Endometrial microvascular endothelial cells (primary cell): ENCODE measurements at regions not wholly inside any gene's neighbourhood (a gene's known extent, or its start where the extent isn't known, plus 50 kb on each side); places are given as distances from the start of the nearest gene placed in this dataset.

Experiments
- in situ Hi-C: cut with HindIII; loops from 2 replicates; pipeline ENCODE4 v1.10.0; 2017; ENCODE audit warnings: low sequenced_read_pairs, low pct_unique_long_range_greater_than_20kb; ENCODE audit errors: inconsistent ontology term

DNA sequence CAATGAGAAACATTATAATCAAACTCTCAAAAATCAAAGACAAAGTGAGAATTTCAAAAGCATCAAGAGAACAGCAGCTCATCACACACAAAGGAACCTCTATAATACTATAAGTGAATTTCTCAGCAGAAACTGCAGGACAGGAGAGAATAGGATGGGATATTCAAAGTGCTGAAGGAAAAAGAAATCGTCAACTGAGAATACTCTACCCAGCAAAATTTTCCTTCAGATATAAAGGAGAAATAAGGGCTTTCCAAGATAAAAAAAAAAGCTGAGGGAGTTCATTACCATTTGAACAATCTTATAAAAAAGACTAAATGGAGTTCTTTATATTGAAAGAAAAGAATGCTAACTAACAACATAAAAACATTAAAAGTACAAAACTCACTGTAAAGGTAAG lies 481.1 kb downstream of the TLE4 start:
- in situ Hi-C loops = no loop called here

DNA sequence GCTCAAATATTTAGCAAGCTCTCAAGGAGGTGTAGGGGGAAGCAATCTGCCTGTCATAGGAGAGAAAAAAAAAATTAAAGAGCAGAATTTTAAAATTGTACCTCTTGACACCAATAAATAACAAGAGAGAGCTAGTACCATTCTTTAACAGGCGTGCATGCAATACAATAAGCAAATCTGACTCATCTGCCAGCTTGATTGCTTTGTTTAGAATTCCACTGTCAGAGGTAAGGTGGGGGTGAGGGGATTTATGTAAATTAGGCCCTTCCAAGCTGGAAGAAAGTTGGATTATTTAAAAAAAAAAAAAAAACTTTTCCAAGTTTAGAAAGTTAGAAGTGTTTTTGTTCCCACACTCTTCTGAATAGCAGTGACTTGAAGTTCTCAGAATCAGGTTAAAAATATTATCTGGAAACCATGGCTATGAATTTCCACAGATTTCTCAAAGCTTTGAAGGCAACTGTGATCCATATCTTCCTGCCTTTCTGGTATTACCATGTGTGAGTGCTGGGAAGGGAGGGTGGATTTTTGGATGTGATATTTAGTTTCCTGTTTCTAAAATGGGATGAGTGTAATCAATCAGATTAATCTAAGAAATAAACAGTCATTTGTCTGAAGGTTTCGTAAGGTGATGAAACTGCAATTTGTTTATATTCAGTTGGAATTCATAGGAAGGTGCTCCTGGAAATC lies 477.5 kb downstream of the TLE4 start:
- in situ Hi-C loops = no loop called here

DNA sequence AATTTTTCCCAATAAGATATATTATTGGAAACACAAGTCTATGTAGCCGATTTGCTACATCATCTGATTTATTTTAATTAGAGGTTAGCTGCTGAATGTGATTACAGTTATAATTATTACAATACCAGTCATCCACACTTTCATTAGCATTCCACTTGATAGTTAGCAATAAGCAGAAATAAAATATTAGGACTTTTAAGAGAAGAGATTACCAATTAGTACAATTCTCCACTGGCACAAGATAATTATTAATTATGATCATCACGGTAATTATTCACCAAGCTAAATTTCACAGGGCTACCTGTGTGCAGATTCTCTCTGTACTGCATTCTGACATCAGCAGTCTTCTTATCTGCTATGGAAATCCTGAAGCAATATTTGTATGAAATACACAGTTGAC lies 474.7 kb downstream of the TLE4 start:
- in situ Hi-C loops = no loop called here

DNA sequence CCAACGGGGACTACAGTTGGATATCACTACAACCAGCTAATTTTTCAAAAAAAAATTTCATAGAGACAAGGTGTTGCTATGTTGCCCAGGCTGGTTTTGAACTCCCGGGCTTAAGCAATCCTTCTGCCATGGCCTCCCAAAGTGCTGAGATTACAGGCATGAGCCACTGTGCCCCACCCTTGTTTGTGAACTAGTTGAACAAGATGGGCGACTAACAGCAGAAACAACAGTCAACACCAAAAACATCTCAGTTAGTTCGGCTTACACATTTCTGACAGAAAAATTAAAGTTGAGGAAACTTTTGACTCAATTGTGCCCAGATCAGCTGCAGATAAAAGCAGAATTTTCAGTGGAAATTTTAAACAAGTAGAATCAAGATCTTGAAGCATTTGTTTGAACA lies 470.1 kb downstream of the TLE4 start:
- in situ Hi-C loops = no loop called here

DNA sequence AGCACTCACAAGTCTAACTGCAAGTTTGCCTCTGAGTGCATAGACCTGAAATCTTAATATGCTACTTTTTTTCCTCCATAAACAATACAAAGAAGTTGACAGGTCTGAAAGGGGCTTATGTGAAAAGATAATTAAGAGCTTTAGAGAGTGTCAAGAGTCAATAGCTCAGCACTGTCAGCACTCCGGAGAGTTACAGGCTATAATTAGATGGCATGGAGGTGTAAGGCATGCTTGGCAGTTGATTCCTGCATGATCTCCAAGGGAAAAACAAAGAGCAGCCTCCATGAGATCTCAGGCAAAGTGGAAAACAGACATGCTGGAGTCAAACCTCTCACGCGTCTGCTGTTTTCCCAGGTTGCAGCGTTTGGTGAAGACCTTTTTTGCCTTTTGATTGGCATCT lies 468.7 kb downstream of the TLE4 start:
- in situ Hi-C loops = no loop called here

DNA sequence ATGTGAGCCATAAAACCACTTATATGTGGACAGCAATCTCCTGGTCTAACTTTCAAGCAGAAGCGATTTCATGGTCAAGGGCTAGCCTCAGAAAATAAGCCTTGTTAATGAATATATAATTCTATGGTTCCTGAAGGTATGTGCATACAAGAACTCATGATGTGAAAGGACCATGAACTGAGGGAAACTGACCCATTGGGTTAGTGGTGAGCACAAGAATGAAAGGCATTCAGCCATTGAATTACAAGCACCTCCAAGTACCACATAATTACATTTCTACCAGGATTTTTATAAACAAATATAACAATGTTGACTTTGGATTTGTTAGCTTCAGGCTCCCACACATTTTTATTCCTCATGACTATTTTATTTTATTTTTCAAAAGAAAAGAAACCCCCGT lies 459.0 kb downstream of the TLE4 start:
- in situ Hi-C loops = no loop called here

DNA sequence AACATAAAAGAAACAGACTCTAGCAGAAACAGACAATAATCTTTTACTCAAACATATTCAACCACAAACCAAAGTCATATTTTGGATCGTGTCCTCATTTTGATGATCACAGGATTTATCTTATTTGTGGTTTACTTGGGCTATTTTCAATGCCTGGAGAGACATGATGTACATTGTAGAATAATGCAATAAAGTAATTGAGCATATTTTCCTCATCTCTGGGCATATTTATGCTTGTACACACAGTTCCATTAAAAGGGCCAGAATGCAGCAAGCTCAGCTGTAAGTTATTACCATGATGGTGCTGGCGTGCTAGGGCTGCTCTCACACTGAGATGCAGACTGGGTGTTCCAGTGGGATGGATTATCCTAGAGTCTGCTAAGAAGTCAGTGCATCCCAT lies 456.7 kb downstream of the TLE4 start:
- in situ Hi-C loops = no loop called here

DNA sequence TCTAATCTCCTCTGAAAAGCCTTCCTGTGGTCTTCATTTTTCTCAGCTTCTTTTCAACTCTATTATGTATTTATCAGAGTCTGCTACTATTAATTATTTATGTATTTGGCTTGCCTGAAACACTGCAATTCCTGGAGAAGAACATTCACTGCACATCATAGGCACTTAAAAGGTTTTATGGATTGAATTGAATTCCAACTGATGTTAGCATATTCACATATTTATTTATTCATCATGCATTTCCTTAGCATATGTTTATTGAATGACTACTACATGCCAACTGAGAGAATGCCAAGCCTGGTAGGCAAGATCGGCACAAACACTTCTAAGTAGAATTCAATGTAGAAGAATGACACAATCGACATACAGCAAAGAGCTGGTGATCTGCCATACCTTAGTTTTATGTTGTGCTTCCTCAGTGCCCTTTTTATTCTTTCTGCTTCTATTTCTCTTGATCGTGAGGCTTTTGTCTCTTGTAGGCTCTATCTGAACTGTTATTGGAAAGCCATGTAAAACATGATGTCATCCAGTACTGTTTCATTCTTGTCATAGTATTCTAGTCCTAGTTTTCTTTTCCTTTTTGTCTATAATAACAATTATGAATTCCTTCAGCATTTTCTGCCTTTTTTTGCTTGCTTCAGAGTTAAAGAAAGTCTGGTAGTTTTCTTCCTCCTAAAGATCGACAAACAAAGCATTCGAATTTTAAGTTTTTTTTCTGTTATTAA lies 454.2 kb downstream of the TLE4 start:
- in situ Hi-C loops = no loop called here

DNA sequence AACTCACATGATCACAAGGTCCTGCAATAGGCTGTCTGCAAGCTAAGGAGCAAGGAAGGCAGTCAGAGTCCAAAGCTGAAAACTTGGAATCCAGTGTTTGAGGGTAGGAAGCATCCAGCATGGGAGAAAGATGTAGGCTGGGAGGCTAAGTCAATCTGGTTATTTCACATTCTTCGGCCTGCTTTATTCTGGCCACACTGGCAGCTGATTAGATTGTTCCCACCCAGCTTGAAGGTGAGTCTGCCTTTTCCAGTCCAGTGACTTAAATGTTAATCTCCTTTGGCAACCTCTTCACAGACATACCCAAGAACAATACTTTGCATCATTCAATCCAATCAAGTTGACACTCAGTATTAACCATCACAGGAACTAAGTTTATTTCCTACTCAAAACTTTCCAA lies 453.4 kb downstream of the TLE4 start:
- in situ Hi-C loops = no loop called here

DNA sequence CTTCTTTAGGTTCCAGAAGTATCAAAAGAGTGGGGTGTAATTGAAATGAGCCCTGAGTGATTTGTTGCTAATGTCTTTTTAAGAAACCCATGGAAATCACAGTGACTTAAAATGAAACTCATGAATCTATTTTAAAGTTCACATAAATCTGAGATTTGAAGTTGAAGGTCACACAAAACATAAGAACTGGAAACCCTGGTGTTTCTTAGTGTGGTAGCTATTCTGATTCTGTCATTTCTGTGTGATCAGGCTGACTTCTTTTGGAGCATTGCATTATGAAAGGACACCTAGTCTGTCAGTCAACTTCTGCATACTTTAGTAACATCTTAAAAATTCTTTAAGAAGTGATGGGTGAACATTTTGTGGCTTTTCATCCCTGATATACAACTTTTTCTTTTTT lies 448.8 kb downstream of the TLE4 start:
- in situ Hi-C loops = no loop called here

DNA sequence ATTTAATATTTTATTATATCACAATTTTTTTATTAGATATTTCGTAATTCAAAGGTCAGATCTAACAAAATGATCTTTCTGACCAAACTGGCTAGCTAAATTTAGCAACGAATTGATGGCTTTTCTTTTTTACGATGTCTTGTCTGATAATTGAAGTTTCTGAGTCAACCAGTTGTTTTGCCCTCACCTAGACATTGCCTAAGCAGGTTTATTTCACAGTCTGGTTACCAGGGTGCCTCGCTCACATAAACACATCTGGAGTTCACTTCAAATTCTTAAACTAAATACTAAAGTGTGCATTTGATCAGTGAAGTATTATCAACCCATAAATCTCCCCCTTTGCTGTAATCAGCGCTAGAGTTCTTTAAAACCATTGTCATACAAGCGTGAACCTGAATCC lies 448.3 kb downstream of the TLE4 start:
- in situ Hi-C loops = no loop called here

DNA sequence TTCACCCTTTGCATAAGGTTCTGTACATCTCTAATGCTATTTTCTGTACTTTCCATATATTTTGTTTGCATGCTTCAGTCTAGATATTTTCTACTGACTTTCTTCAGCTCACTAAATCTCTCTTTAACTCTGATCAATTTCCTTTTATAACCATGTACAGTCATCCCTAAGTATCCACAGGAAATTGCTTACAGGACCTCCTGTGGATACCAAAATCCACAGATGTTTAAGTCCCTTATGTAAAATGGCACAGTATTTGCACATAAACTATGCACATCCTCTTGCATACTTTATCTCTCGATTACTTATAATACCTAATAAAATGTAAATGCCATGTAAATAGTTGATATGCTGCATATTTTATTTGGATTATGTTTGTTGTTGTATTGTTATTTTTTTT lies 442.1 kb downstream of the TLE4 start:
- in situ Hi-C loops = no loop called here

DNA sequence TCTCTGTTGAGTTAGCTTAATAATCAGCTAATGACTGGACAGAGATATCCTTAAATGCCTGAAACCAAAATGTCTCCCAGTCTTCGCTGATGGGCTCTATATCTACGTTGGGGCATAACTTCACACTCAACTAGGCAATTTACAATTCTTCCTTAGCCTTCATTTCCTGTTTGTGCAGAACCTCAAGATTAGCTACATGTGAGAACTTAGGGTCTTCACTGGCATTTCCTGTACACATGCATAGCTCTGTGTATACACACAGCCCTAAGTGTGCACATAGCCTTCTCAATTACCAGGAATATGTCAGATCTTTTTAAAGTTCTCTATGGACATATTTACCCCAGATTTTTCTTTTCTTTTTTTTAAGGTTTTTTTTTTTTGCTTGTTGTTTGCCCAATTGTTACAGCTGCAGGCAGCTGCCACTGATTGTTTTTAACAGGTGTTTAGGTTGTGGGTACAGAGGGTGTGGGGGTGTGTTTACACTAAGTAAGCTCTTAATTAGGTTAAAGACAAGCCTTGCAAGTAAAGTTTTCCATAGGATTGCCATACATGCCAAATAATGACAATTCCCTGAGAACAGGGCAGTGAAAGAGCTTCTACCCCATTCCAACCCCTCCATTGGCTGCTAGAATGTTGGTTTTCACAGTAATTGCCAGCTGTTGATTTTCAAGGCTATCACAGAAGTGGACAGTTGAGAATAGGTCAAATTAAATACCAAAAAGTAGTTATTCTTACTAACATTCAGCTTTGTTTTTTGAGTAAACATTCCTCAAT lies 441.0 kb downstream of the TLE4 start:
- in situ Hi-C loops = no loop called here

DNA sequence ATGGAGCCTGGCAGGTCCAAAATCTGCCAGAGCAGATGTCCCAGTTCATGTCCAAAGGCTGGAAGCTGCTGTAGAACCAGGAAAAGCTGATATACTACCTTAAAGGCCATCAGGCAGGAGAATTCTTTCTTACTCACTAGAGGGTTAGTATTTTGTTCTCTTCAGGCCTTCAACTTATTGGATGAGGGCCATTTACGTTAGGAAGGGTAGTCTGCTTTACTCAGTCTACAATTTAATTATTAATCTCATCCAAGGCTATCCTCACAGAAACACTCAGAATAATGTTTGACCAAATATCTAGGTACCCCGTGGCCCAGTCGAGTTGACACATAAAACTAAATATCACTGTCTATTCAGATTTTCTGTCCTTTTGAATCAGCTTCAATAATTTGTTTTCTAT lies 437.4 kb downstream of the TLE4 start:
- in situ Hi-C loops = no loop called here

DNA sequence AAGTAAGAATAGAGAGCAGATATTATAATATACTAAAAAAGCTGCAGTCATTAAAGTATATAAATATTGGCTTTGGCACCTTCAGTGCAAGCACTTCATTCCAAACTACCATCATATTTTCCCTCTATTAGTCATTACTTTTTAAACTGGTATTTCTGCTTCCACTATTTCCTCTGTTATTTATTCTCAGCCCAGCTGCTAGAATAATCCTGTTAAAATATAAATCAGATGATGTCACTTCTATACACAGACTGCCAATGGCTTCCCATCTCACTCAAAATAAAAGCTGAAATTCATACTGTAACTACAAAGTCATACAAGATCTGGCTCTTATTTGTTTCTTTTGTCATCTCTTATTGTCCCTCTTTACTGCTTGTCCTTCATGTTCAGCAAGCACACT lies 432.9 kb downstream of the TLE4 start:
- in situ Hi-C loops = no loop called here

DNA sequence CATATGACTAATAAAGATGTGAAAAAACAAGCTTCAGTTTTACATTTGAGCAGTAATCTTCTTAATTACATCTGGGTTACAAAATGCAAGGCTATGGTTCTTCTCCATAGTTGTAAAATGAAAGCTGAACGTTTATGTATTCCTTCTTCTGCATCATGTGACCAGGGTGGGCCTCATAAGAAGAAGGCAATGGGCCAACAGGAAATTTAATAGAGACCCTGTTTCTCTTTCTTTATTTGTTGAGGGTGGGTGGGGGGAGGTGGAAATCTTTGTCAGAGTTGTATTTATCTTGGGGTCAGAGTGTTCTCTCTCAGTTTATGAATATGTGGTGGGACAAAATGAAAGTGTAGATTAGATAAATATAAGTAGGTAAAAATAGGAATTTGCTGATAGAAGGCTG lies 418.8 kb downstream of the TLE4 start:
- in situ Hi-C loops = no loop called here

DNA sequence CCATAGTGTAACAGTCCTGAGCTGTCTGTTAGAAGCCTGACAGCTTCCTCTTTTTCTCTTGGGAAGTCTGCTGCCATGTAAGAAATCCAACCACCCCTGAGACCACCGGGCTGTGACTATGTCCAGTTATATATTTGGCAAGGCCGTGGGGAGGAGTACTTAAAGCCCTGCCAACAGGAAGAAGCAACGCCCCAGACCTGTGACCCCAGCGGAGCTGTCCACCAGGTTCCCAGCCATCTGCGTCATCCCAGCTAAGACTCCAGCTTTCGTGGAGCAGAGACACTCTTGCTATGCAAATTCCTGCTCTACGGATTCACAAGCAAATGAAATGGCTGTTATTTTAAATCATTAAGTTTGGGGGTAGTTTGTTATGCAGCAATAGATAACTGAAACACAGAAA lies 417.3 kb downstream of the TLE4 start:
- in situ Hi-C loops = no loop called here

DNA sequence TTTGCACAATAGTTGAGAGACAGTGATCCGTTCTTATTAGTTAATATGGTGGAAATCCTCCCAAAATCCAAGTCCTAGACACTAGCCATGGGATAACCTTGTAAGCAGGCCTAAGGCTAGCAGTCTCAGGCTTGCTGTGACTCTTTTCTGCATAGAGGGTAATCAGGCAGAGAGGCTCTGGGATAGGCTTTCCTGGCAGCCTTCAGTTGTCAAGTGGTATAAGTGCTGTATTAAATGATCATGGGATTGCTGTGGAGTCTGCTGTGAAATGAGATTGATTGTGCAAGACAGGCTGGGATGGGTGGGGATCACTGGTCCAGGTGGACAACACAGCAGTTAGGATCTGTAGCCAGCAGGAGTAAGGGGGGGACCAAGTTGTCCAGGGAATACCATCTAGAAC lies 416.4 kb downstream of the TLE4 start:
- in situ Hi-C loops = no loop called here

DNA sequence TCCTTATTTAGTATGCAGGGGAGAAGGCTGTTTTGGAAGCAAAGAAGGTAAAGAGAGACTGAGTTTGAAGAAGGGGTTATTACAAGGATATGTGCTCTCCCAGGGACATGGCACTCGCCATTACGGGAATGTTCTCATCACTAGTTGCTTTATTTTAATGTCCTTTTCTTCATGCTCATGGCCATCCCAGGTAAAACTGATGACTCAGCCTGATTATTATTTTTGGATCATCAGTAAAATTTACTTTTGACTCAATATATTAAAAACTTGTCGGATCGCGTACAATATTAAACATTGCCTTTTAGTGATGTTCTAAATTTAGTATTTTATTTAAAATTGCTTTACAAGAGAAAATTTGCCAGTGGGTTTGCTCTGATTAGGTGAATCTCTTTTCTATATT lies 414.7 kb downstream of the TLE4 start:
- in situ Hi-C loops = no loop called here

DNA sequence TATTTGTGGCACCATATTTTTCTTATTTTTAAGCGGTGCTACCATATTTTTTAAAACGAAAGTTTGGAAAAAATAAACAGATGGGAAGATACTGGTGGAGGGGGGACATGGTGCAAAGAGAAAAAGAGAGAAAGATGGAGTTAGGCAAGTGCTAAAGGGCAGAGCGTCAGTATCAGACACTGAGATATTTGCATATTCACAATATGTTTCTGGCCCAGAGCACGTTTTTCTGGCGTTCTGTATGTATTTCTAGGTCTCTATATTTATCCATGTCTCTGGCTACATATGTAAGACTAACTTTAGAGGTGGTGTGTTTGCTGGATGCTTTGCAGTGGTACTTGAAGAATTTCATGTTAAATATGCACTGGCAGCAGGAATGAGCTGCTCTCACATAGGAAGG lies 414.0 kb downstream of the TLE4 start:
- in situ Hi-C loops = no loop called here
